ENCODE measurements at regions not wholly inside any gene's neighbourhood (a gene's known extent, or its start where the extent isn't known, plus 50 kb on each side); places are given as distances from the start of the nearest gene placed in this dataset.

GRCh38 chrX:1743663-1744062, 128.8 kb downstream of the ASMT start:
- TF ChIP-seq POLR2A (IDR thresholded peaks at IDR 0.05; ENCODE audit: low read depth) (no peak), CTCF (IDR thresholded peaks at IDR 0.05) (no peak), EP300 (IDR thresholded peaks at IDR 0.05) (no peak), POLR2AphosphoS5 (IDR thresholded peaks at IDR 0.05) (no peak)

Measured in esophagus muscularis mucosa (tissue), 4 donors.